Stimulated activated naive CD8-positive, alpha-beta T cell treated with anti-CD3 and anti-CD28 coated beads, Interleukin-15, Interleukin-2, amounts not matched to agents 100 ng/mL and 50 ng/mL, for 24 hours (primary cell): ENCODE measurements at regions not wholly inside any gene's neighbourhood (a gene's known extent, or its start where the extent isn't known, plus 50 kb on each side); places are given as distances from the start of the nearest gene placed in this dataset.

Experiments
- H3K27ac Mint-ChIP-seq: one replicate; pipeline ENCODE4 v1.8.0; 2021; ENCODE audit warnings: mild to moderate bottlenecking, mixed read lengths
- H3K27me3 Mint-ChIP-seq: one replicate; pipeline ENCODE4 v1.8.0; 2021; ENCODE audit warnings: mixed read lengths
- H3K36me3 Mint-ChIP-seq: one replicate; pipeline ENCODE4 v1.8.0; 2021; ENCODE audit warnings: low read depth, mixed read lengths
- H3K4me1 Mint-ChIP-seq: one replicate; pipeline ENCODE4 v1.8.0; 2021; ENCODE audit warnings: low read depth, mixed read lengths
- H3K4me3 Mint-ChIP-seq: one replicate; pipeline ENCODE4 v1.8.0; 2021; ENCODE audit warnings: mild to moderate bottlenecking, mixed read lengths
- H3K9me3 Mint-ChIP-seq: one replicate; pipeline ENCODE4 v1.8.0; 2021; ENCODE audit warnings: mixed read lengths

DNA sequence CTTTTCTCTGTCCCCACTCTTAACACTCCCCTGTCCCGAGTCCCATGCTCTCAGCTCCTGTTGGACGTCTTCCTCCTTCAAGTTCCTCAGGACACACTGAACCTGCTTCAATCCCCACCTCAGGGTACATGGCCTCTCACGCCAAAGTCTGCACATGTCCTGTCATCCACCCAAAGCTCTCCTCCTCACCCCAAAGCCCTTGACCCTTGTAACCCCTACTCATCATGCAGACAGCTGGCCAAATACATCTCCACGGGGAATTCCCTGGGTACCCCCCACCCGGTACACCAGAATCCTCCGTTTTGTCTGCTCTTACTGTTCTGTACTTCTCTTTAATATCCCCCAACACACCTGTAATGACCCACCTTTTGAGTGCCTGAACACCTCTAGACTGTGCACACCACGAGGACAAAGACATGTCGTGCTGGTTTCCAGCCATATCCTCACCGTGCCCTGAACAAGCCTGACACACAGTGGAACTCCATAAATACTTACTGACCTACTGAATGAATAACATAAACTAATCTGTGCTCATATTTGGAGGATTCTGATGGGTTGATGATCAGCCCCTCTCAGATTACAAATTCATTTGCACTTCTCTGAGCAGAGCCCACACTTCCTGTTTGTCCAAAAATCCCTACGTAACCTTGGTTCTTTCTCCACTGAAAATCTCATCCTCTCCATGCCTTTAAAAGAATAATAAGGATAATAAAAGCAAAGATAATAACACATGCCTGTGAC, 66.8 kb upstream of the EYA2 start:
- no peaks in the 10 kb centered on the region for H3K36me3 Mint-ChIP-seq
- H3K27ac Mint-ChIP-seq: no peak overlapping the region
- no peak overlapping the region for H3K4me3 Mint-ChIP-seq
- H3K27me3 Mint-ChIP-seq: peaks cover 23% of the 10 kb centered on the region
- no peaks in the 10 kb centered on the region for H3K4me1 Mint-ChIP-seq
- H3K9me3 Mint-ChIP-seq: peaks cover 4% of the 10 kb centered on the region

DNA sequence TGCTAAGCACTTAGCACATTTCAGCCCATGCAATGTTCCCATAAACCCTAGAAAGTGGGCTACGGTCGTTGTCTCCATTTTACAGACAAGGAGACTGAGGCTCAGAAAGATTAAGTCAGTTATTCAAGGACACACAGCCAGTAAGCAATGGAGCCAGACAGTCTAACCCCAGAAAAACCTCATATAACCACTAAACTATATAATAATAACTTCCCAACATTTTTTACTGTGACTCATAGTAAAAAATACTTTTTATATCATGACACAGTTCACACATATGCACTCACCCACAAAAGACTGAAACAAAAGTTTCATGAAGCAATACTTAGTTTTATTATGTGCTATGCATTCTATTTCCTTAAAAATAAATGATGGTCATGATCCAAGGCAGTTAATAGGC, 66.2 kb upstream of the EYA2 start:
- Mint-ChIP-seq H3K27me3 (peaks cover 22% of the 10 kb centered on the region), H3K9me3 (peaks cover 4% of the 10 kb centered on the region), H3K27ac (no peak overlapping the region), H3K4me1 (no peaks in the 10 kb centered on the region), H3K4me3 (no peak overlapping the region), H3K36me3 (no peaks in the 10 kb centered on the region)

DNA sequence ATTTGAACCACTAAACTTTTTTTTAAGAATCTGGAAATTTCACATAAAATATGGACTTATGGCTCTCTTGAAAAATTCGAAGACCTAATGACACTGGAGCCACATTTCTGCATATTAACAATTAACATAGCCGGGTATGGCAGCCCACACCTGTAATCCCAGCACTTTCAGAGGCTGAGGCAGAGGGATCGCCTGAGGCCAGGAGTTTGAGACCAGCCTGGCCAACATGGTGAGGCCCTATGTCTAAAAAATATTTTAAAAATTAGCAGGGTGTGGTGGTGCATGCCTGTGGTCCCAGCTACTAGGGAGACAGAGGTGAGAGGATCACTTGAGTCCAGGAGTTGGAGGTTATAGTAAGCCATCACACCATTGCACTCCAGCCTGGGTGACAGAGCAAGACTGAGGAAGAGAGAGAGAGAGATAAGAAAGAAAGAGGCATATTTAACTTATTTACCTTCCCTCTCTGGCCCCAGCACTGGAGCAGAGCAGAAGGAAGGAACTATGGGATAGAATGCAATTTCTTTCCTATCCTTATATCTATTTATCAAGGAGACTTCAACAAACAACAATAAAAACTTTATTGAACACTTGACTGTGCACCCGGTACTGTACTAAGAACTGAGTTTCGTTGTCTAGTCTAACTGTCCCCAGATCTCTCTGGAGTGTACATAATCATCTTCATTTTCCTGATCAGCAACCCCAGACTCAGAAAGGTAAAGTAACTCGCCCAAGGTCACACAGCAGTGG, 63.6 kb upstream of the EYA2 start:
- no peak overlapping the region for H3K27ac Mint-ChIP-seq
- no peaks in the 10 kb centered on the region for H3K9me3 Mint-ChIP-seq
- H3K4me1 Mint-ChIP-seq: no peaks in the 10 kb centered on the region

GRCh38 chr20:46831633-46832011, 63.0 kb upstream of the EYA2 start:
- peaks cover 21% of the 10 kb centered on the region for H3K27me3 Mint-ChIP-seq
- H3K4me1 Mint-ChIP-seq: no peaks in the 10 kb centered on the region
- no peak overlapping the region for H3K4me3 Mint-ChIP-seq
- H3K36me3 Mint-ChIP-seq: no peaks in the 10 kb centered on the region
- no peaks in the 10 kb centered on the region for H3K9me3 Mint-ChIP-seq
- H3K27ac Mint-ChIP-seq: no peak overlapping the region

More for the DNA sequence above, 63.6 kb upstream of the EYA2 start:
- no peak overlapping the region for H3K4me3 Mint-ChIP-seq
- no peaks in the 10 kb centered on the region for H3K36me3 Mint-ChIP-seq
- H3K27me3 Mint-ChIP-seq: peaks cover 18% of the 10 kb centered on the region

DNA sequence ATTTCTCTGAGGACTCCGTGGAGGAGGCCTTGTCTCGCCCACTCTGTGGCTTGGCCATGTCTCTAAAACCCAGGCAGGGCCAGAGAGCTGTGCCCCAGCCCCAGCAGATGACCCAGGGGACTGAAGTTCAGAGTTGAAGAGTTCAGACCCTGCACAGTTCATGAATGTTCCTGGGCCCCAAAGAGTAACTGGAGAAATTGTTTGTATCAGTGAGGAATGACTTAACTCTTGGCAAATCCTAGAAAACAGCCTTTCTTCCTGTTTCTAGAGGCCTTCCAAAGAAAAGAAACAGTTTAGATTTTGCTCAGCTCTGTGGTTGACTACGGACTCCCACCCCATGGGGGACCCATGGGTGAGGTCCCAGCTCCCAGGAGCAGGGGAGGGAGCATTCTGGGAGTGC, 62.1 kb upstream of the EYA2 start:
- H3K27ac Mint-ChIP-seq: no peak overlapping the region
- no peaks in the 10 kb centered on the region for H3K4me1 Mint-ChIP-seq
- peaks cover 27% of the 10 kb centered on the region for H3K27me3 Mint-ChIP-seq
- no peak overlapping the region for H3K4me3 Mint-ChIP-seq
- H3K36me3 Mint-ChIP-seq: no peaks in the 10 kb centered on the region
- H3K9me3 Mint-ChIP-seq: no peaks in the 10 kb centered on the region

DNA sequence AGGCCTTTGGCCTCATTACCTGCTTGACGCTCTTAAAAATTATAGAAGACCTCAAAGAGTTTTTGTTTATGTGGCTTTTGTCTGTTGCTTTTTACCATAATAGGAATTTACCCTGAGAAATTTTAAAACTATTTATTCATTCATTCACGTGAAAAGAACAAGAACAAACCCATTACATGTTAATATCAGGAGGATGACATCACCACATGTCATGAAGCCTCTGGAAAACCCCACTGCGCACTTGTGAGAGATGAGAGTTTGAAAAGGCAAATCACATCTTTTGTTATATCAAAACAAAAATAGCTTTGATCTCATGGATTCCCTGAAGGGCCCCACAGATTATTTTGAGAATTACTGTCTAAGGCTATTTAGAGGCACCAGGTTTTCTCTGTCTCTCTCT, 61.3 kb upstream of the EYA2 start:
- Mint-ChIP-seq H3K4me1 (no peaks in the 10 kb centered on the region), H3K27ac (no peak overlapping the region), H3K36me3 (no peaks in the 10 kb centered on the region), H3K27me3 (peaks cover 23% of the 10 kb centered on the region), H3K9me3 (no peaks in the 10 kb centered on the region), H3K4me3 (no peak overlapping the region)

DNA sequence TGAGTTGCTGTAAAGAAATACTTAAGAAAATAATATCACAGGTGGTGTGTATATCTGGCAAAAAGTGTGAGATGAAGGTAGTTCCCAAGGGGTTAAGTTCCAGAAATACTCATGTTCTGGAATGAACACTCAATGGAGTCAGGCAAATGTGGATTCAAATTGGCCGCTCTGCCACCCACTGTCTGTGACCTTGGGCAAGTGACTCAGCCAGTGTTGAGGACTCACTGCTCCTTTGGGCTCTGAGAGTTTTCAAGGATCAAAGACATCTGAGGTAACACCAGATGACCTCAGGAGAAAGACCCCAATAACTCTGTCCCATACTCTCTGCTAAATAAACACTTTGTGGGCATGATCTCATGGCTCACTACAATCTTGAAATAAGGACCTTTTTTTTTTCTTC, 59.2 kb upstream of the EYA2 start:
- Mint-ChIP-seq H3K36me3 (no peaks in the 10 kb centered on the region), H3K4me3 (no peak overlapping the region), H3K4me1 (no peaks in the 10 kb centered on the region)

GRCh38 chr20:46837083-46837482, 57.6 kb upstream of the EYA2 start:
- H3K27me3 Mint-ChIP-seq: peaks cover 24% of the 10 kb centered on the region
- no peaks in the 10 kb centered on the region for H3K9me3 Mint-ChIP-seq
- H3K36me3 Mint-ChIP-seq: no peaks in the 10 kb centered on the region

More for the DNA sequence above, 59.2 kb upstream of the EYA2 start:
- peaks cover 19% of the 10 kb centered on the region for H3K27me3 Mint-ChIP-seq
- no peaks in the 10 kb centered on the region for H3K9me3 Mint-ChIP-seq
- no peak overlapping the region for H3K27ac Mint-ChIP-seq

DNA sequence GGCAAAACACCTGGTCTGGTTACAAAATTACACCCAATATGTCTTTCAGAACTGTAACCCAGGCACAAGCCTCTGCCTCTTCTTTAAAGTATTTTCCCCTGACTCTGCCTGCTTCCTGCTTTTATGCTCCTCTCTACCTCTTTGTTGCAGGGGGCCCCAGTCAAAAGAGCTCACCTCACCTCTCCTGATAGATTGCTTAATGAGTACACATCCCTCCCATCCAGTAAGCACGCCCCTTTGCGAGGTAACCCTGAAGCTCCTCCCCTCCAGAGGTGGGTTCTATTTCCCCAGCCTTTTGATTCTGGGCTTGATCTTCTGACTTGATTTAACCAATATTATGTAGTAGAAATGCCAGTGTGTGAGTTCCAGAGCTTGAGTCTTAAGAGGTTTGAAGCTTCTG, 56.6 kb upstream of the EYA2 start:
- H3K4me3 Mint-ChIP-seq: no peak overlapping the region
- H3K9me3 Mint-ChIP-seq: no peaks in the 10 kb centered on the region
- H3K36me3 Mint-ChIP-seq: no peaks in the 10 kb centered on the region
- no peaks in the 10 kb centered on the region for H3K4me1 Mint-ChIP-seq
- H3K27ac Mint-ChIP-seq: no peak overlapping the region
- peaks cover 24% of the 10 kb centered on the region for H3K27me3 Mint-ChIP-seq

More at GRCh38 chr20:46837083-46837482, 57.6 kb upstream of the EYA2 start:
- H3K4me3 Mint-ChIP-seq: no peak overlapping the region
- H3K4me1 Mint-ChIP-seq: no peaks in the 10 kb centered on the region
- no peak overlapping the region for H3K27ac Mint-ChIP-seq

- H3K9me3 Mint-ChIP-seq: no peaks in the 10 kb centered on the region
Measured at GRCh38 chr20:46840054-46840729, 54.5 kb upstream of the EYA2 start.

More at GRCh38 chr20:46840054-46840729, 54.5 kb upstream of the EYA2 start:
- no peaks in the 10 kb centered on the region for H3K4me1 Mint-ChIP-seq
- H3K36me3 Mint-ChIP-seq: no peaks in the 10 kb centered on the region
- no peak overlapping the region for H3K4me3 Mint-ChIP-seq
- H3K27me3 Mint-ChIP-seq: peaks cover 19% of the 10 kb centered on the region
- H3K27ac Mint-ChIP-seq: no peak overlapping the region
